Duodenal mucosa (tissue), 2 donors: ENCODE measurements at regions not wholly inside any gene's neighbourhood (a gene's known extent, or its start where the extent isn't known, plus 50 kb on each side); places are given as distances from the start of the nearest gene placed in this dataset.

Experiments used
- H3K27ac ChIP-seq: one replicate; pipeline ENCODE4 v1.7.0; 2013; ENCODE audit warnings: low read depth, low read length
- H3K27me3 ChIP-seq, 2 donors: one replicate each; pipeline ENCODE4 v1.7.0; 2013; ENCODE audit warnings: low read length in 2 of 2, control low read depth in 1 of 2; ENCODE audit not compliant: insufficient read depth in 2 of 2, control insufficient read depth in 1 of 2
- H3K36me3 ChIP-seq, 2 donors: one replicate each; pipeline ENCODE4 v1.7.0; 2013; ENCODE audit warnings: low read length in 2 of 2, control low read depth in 1 of 2; ENCODE audit not compliant: insufficient read depth in 2 of 2, control insufficient read depth in 1 of 2
- H3K4me1 ChIP-seq, 2 donors: one replicate each; pipeline ENCODE4 v1.7.0; 2013; ENCODE audit warnings: low read length in 2 of 2, control low read depth in 1 of 2; ENCODE audit not compliant: insufficient read depth in 2 of 2, control insufficient read depth in 1 of 2
- H3K4me3 ChIP-seq, 2 donors: one replicate each; pipeline ENCODE4 v1.7.0; 2013; ENCODE audit warnings: low read length in 2 of 2, low read depth in 1 of 2
- H3K9ac ChIP-seq, 2 donors: one replicate each; pipeline ENCODE4 v1.7.0; 2013; ENCODE audit warnings: low read length in 2 of 2, low read depth in 1 of 2
- H3K9me3 ChIP-seq, 2 donors: one replicate each; pipeline ENCODE4 v1.7.0; 2013; ENCODE audit warnings: low read length in 2 of 2, control low read depth in 1 of 2; ENCODE audit not compliant: control insufficient read depth in 1 of 2

DNA sequence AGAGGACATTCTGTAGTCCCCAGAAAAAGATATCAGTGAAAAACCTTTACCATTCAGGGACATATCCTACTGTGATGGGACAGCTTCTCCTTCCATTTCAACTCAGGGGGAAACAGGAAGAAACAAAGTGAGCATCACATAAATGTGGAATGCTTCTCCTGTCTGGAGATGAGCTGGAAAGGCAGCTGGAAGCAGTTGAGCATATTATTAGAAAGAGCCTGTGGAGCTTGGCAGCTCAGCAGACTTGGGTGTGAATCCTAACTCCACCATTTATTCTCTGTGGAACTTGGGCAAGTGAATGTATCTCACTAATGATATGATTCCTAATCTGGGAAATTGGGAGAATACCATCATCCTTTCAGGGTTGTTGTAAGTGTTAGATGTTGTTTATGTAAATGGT, 232.1 kb upstream of the F9 start:
- Histone ChIP-seq H3K27ac (no peak overlapping the region), H3K27me3 (no peaks in the 10 kb centered on the region), H3K4me3 (no peak overlapping the region), H3K36me3 (no peaks in the 10 kb centered on the region), H3K9ac (no peak overlapping the region), H3K9me3 (no peaks in the 10 kb centered on the region), H3K4me1 (no peaks in the 10 kb centered on the region)

GRCh38 chrX:139297638-139298037, 232.9 kb upstream of the F9 start:
- no peaks in the 10 kb centered on the region for H3K27me3 ChIP-seq
- no peak overlapping the region for H3K9ac ChIP-seq
- H3K27ac ChIP-seq = no peak overlapping the region
- no peak overlapping the region for H3K4me3 ChIP-seq
- H3K4me1 ChIP-seq = no peaks in the 10 kb centered on the region
- no peaks in the 10 kb centered on the region for H3K9me3 ChIP-seq
- no peaks in the 10 kb centered on the region for H3K36me3 ChIP-seq

GRCh38 chrX:139293991-139294390, 236.5 kb upstream of the F9 start:
- H3K4me1 ChIP-seq = no peaks in the 10 kb centered on the region
- H3K27me3 ChIP-seq = no peaks in the 10 kb centered on the region
- H3K9ac ChIP-seq = no peak overlapping the region
- no peaks in the 10 kb centered on the region for H3K9me3 ChIP-seq
- no peak overlapping the region for H3K4me3 ChIP-seq
- H3K36me3 ChIP-seq = no peaks in the 10 kb centered on the region
- H3K27ac ChIP-seq = no peak overlapping the region

DNA sequence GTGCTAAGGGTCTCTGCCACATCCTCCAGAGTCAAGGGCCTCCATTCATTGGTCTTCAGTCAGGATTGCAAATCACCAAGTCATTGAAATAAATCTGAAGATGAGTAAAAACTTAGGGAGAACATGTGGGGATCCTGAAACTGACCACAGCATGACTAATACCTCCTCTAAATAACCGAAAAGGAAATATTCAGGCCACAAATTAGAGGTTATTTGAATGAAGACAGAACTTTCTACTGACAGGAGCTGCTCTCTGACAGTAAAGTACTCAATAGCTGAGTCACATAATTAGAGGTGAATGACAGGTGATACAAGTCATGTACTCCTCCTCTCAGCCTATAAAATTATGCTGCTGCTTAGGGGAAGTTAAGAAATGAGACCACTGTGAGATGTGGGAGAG, 240.2 kb upstream of the F9 start:
- Histone ChIP-seq H3K4me3 (no peak overlapping the region), H3K9me3 (no peaks in the 10 kb centered on the region), H3K9ac (no peak overlapping the region), H3K4me1 (no peaks in the 10 kb centered on the region), H3K27ac (no peak overlapping the region), H3K36me3 (no peaks in the 10 kb centered on the region), H3K27me3 (no peaks in the 10 kb centered on the region)

- H3K9me3 ChIP-seq = no peaks in the 10 kb centered on the region
- no peaks in the 10 kb centered on the region for H3K27me3 ChIP-seq
- no peaks in the 10 kb centered on the region for H3K36me3 ChIP-seq
- no peaks in the 10 kb centered on the region for H3K4me1 ChIP-seq
- no peak overlapping the region for H3K9ac ChIP-seq
- H3K27ac ChIP-seq = no peak overlapping the region
- no peak overlapping the region for H3K4me3 ChIP-seq
These were observed 243.2 kb upstream of the F9 start for GRCh38 chrX:139287155-139287924.

- Histone ChIP-seq H3K4me3 (no peak overlapping the region), H3K27ac (no peak overlapping the region), H3K9me3 (no peaks in the 10 kb centered on the region), H3K4me1 (no peaks in the 10 kb centered on the region), H3K36me3 (no peaks in the 10 kb centered on the region), H3K27me3 (no peaks in the 10 kb centered on the region), H3K9ac (no peak overlapping the region)
These were observed 244.2 kb upstream of the F9 start for GRCh38 chrX:139286342-139286741.

- Histone ChIP-seq H3K27me3 (no peaks in the 10 kb centered on the region), H3K4me1 (no peaks in the 10 kb centered on the region), H3K9ac (no peak overlapping the region), H3K9me3 (no peaks in the 10 kb centered on the region), H3K36me3 (no peaks in the 10 kb centered on the region), H3K27ac (no peak overlapping the region), H3K4me3 (no peak overlapping the region)
These were observed 262.7 kb upstream of the F9 start for GRCh38 chrX:139267851-139268250.

DNA sequence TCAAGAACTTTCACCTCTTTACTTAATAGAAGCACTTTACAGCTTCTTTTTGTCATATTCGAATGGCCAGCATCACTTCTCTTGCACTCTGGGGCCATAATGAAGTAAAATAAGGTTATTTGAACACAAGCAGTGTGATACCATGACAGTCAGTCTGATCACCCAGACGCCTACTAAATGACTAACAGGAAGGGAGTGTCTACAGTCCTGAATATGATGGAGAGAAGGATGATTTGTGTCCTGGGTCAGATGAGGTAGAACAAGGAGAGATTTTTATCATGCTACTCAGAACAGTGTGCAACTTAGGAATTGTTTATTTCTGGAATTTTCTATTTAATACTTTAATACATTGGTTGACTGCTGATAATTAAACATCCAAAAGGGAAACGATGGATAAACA, 284.2 kb upstream of the F9 start:
- no peaks in the 10 kb centered on the region for H3K36me3 ChIP-seq
- H3K27ac ChIP-seq = no peak overlapping the region
- H3K27me3 ChIP-seq = no peaks in the 10 kb centered on the region
- no peak overlapping the region for H3K9ac ChIP-seq
- no peaks in the 10 kb centered on the region for H3K9me3 ChIP-seq
- H3K4me1 ChIP-seq = no peaks in the 10 kb centered on the region
- no peak overlapping the region for H3K4me3 ChIP-seq

GRCh38 chrX:139237141-139237540, 293.4 kb upstream of the F9 start:
- Histone ChIP-seq H3K36me3 (no peaks in the 10 kb centered on the region), H3K9me3 (no peaks in the 10 kb centered on the region), H3K9ac (no peak overlapping the region), H3K27ac (no peak overlapping the region), H3K4me1 (no peaks in the 10 kb centered on the region), H3K27me3 (no peaks in the 10 kb centered on the region), H3K4me3 (no peak overlapping the region)

- H3K27me3 ChIP-seq = no peaks in the 10 kb centered on the region
- no peak overlapping the region for H3K27ac ChIP-seq
These were observed 295.6 kb upstream of the F9 start for GRCh38 chrX:139234898-139235297.

More at GRCh38 chrX:139234898-139235297, 295.6 kb upstream of the F9 start:
- Histone ChIP-seq H3K9ac (no peak overlapping the region), H3K36me3 (no peaks in the 10 kb centered on the region), H3K4me3 (no peak overlapping the region), H3K9me3 (no peaks in the 10 kb centered on the region), H3K4me1 (no peaks in the 10 kb centered on the region)
